Left ventricle myocardium inferior (tissue), 1 donor: ENCODE measurements at regions not wholly inside any gene's neighbourhood (a gene's known extent, or its start where the extent isn't known, plus 50 kb on each side); places are given as distances from the start of the nearest gene placed in this dataset.
A peak's percentile ranks its signal among the peaks of the same experiment; 100 is the strongest.

Experiments used
- DNase-seq: peaks from one replicate; pipeline ENCODE4 v3.0.0-alpha.2; 2020
- H3K27ac ChIP-seq: fragments of 200-600 bp; replicated peaks from 2 replicates; pipeline ENCODE4 v1.8.0; 2021
- H3K27me3 ChIP-seq: fragments of 200-600 bp; 2 replicates; pipeline ENCODE4 v1.8.0; 2021; ENCODE audit warnings: low read depth
- H3K36me3 ChIP-seq: fragments of 200-600 bp; 2 replicates; pipeline ENCODE4 v1.8.0; 2021
- H3K4me1 ChIP-seq: fragments of 200-600 bp; 2 replicates; pipeline ENCODE4 v1.8.0; 2021
- H3K4me3 ChIP-seq: fragments of 200-600 bp; 2 replicates; pipeline ENCODE4 v1.8.0; 2021; ENCODE audit warnings: mild to moderate bottlenecking, moderate library complexity
- H3K9me3 ChIP-seq: fragments of 200-600 bp; replicated peaks from 2 replicates; pipeline ENCODE4 v1.8.0; 2021
- intact Hi-C: fragments of 100-400 bp; cut with micrococcal nuclease; formaldehyde crosslinking; loops from one replicate; pipeline ENCODE4 v1.11.0; 2022
- TF ChIP-seq, protein P1 (sequence below): fragments of 200-600 bp; IDR thresholded peaks from 2 replicates; pipeline ENCODE4 v1.8.0; 2021; ENCODE audit warnings: antibody characterized with exemption, mild to moderate bottlenecking, borderline replicate concordance
- donor health status: DM: no; HTN: yes; CAD: no; lungs with severe emphysema.

DNA sequence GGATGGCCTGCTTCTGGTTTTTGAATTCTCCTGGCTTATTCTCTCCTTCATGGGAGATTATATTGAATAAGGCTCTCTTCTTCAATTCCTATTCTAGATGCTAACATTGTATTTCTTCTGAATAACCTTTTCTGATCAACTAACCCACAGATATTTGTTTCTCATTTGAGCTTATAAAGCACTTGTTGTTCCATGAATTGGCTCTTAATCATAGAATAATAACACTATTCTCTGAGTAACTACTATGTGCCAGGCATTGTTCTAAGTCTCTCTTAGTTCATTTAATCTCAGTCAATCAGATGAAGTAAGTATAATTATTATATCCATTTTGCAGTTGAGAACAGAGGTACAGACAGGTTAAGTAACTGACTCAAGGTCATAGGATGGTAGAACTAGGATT, 136.3 kb upstream of the MLIP start:
- H3K27ac ChIP-seq = no peak overlapping the region
- no peaks in the 10 kb centered on the region for H3K9me3 ChIP-seq
- TF ChIP-seq, protein P1, sequence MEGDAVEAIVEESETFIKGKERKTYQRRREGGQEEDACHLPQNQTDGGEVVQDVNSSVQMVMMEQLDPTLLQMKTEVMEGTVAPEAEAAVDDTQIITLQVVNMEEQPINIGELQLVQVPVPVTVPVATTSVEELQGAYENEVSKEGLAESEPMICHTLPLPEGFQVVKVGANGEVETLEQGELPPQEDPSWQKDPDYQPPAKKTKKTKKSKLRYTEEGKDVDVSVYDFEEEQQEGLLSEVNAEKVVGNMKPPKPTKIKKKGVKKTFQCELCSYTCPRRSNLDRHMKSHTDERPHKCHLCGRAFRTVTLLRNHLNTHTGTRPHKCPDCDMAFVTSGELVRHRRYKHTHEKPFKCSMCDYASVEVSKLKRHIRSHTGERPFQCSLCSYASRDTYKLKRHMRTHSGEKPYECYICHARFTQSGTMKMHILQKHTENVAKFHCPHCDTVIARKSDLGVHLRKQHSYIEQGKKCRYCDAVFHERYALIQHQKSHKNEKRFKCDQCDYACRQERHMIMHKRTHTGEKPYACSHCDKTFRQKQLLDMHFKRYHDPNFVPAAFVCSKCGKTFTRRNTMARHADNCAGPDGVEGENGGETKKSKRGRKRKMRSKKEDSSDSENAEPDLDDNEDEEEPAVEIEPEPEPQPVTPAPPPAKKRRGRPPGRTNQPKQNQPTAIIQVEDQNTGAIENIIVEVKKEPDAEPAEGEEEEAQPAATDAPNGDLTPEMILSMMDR = no peak
- no peak for DNase-seq
- no peaks in the 10 kb centered on the region for H3K36me3 ChIP-seq
- intact Hi-C loops = loop anchor here (5.0 to 10.0 kb wide), 2 partner anchors 1080 to 1262 kb away; no protein-coding TSS in a partner anchor
- no peaks in the 10 kb centered on the region for H3K4me1 ChIP-seq
- no peaks in the 10 kb centered on the region for H3K27me3 ChIP-seq
- H3K4me3 ChIP-seq = no peak overlapping the region

DNA sequence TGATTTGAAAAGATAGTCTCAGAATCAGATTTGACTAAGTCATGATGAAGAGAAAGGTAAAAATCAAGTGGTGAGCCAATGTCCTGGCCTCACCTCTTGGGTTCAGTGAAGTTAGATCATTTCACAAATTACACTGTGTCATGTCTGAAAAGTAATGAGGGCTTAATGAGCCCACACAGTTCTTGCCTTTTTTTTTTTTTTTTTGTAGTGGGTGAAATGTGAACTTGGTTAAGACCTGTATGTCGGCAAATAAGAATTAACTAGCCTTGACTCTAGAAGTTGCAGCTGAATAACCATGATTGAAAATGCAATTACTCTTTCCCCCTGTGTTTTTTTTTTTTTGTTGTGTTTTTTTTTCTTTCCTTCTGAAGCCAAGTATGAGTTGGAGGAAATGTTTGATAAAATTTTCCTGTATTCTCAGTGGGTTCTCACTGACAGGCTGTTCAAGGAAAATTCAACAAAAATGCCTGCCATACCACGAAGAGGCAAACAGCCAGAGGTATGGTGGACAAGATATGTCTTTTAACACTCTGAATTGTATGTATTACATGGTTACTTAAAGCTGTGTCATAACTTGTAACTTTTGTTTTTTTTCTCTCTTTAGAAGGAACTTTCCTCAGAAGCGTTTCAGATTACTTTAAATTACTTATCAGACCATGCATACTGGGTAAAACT, 135.2 kb upstream of the MLIP start:
- no peak for DNase-seq
- intact Hi-C loops = loop anchor here (5.0 to 10.0 kb wide), 2 partner anchors 1079 to 1261 kb away; no protein-coding TSS in a partner anchor
- Histone ChIP-seq H3K27me3 (no peaks in the 10 kb centered on the region), H3K27ac (no peak overlapping the region), H3K4me1 (no peaks in the 10 kb centered on the region), H3K9me3 (no peaks in the 10 kb centered on the region), H3K36me3 (no peaks in the 10 kb centered on the region), H3K4me3 (no peak overlapping the region)
- TF ChIP-seq, protein P1 = no peak

DNA sequence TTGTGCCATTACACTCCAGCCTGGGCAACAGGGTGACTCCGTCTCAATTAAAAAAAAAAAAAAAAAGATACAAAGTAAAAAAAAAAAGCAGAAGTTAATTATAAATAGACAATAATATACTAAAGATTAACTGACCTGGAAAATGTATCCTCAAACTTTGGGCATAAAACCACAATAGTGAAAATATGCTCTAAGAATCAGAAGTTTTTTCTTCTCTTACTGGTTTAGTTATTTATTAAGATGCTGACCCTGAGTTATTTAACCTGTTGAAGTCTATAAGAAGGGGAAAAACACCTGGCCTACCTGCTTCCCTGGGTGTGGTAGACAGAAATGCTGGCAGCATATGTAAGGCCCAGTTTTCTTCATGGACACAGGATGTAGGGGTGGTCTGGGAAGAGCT, 133.7 kb upstream of the MLIP start:
- H3K4me1 ChIP-seq = peaks cover 4% of the 10 kb centered on the region
- H3K27me3 ChIP-seq = no peaks in the 10 kb centered on the region
- H3K9me3 ChIP-seq = no peaks in the 10 kb centered on the region
- no peak for DNase-seq
- intact Hi-C loops = loop anchor here (5.0 to 10.0 kb wide), 2 partner anchors 1077 to 1260 kb away; no protein-coding TSS in a partner anchor
- H3K4me3 ChIP-seq = no peak overlapping the region
- H3K27ac ChIP-seq = no peak overlapping the region
- no peaks in the 10 kb centered on the region for H3K36me3 ChIP-seq
- TF ChIP-seq, protein P1 = no peak

DNA sequence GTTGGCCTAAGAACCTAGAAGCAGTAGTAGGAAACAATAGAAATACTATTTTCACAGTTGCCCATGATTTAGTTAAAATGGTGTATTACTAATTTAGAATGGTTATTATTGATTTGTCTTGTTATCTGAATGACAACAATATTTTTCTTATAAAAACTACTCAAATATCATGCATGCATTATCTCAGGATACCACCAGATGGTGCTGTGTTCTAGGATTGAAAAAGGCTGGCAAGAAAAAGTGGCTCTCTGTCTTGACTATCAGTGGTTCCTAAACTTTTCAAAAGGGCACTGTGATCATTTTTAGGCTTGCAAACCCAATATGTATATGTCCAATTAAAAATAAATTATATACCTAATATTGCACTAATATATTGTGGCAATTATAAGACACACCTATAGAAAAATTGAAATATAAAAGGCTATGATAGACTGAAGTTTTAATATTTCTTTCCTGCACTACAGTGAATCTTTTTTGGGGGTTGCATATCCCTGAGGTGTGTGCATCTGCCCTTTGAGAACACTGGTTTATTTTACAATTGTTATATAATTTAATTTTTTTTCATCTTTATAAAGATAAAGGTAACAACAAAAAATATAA, 131.7 kb upstream of the MLIP start:
- no peaks in the 10 kb centered on the region for H3K36me3 ChIP-seq
- H3K4me1 ChIP-seq = peaks cover 8% of the 10 kb centered on the region
- no peak overlapping the region for H3K27ac ChIP-seq
- no peaks in the 10 kb centered on the region for H3K27me3 ChIP-seq
- no peak for DNase-seq
- H3K4me3 ChIP-seq = no peak overlapping the region
- TF ChIP-seq, protein P1 = peak; percentile 90
- H3K9me3 ChIP-seq = no peaks in the 10 kb centered on the region
- intact Hi-C loops = loop anchor here (5.0 to 10.0 kb wide), 2 partner anchors 1075 to 1258 kb away; no protein-coding TSS in a partner anchor

DNA sequence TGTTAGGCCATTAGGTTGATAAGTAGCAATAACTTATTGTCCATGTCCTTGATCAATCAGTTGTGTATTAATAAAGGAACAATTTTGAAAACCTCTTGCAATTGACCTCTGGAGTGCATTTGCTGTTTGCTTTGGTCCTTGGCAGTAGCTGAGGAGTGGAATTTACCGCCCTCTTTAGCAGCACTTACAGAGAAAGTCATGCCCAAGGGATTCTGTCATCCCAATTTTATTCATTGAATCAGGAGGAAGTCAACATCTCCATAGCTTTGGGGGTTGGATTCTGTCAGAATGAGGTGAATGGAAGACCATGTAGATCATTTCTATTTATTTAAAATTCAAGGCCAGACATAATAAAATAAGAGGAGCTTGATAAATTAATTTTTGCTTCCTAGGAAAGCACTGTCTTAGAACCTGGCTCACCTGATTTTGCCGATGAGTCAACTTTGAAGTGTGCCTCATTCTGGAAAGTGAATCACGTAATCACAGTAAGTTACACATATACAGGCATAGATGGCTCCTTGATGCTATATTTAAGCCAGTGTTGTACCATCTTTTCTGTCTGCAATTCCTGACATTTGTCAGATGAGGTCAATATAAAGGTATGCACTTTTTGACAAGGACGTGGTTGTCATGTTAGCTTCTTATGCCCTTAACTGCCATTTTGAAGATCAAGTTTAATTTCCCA, 128.7 kb upstream of the MLIP start:
- Histone ChIP-seq H3K9me3 (no peaks in the 10 kb centered on the region), H3K36me3 (no peaks in the 10 kb centered on the region), H3K4me1 (peaks cover 31% of the 10 kb centered on the region), H3K27me3 (no peaks in the 10 kb centered on the region), H3K4me3 (no peak overlapping the region), H3K27ac (no peak overlapping the region)
- TF ChIP-seq, protein P1 = no peak
- intact Hi-C loops = no loop called here
- no peak for DNase-seq
